Umbilical cord (tissue), 1 donor: ENCODE measurements at regions not wholly inside any gene's neighbourhood (a gene's known extent, or its start where the extent isn't known, plus 50 kb on each side); places are given as distances from the start of the nearest gene placed in this dataset.
"Not testable (repeated sequence)": the region's sequence is repeated elsewhere in the genome, so short reads cannot be mapped to it uniquely, and the experiment has no call there.

Source experiments
- DNase-seq: peaks from one replicate; pipeline ENCODE4 v3.0.0-alpha.2; 2015; ENCODE audit warnings: low spot score

GRCh38 chr3:150357923-150358607 lies 50.0 kb upstream of the TSC22D2 start:
- no peak for DNase-seq

GRCh38 chr3:150357140-150357539 lies 51.0 kb upstream of the TSC22D2 start:
- DNase-seq = no peak

GRCh38 chr3:150355574-150355973 lies 52.5 kb upstream of the TSC22D2 start:
- DNase-seq = no peak

GRCh38 chr3:150352931-150353330 lies 55.2 kb upstream of the TSC22D2 start:
- no peak for DNase-seq

GRCh38 chr3:150351398-150351797 lies 56.7 kb upstream of the TSC22D2 start:
- DNase-seq = no peak

GRCh38 chr3:150349314-150350097 lies 58.6 kb upstream of the TSC22D2 start:
- DNase-seq = peak; percentile 38

GRCh38 chr3:150348500-150348899 lies 59.6 kb upstream of the TSC22D2 start:
- DNase-seq = peak; percentile 90

- DNase-seq = peak; percentile 93
Observed at GRCh38 chr3:150346981-150347863, 60.9 kb upstream of the TSC22D2 start.

- no peak for DNase-seq
Observed at GRCh38 chr3:150346266-150346665, 61.8 kb upstream of the TSC22D2 start.

GRCh38 chr3:150345021-150345538 lies 63.0 kb upstream of the TSC22D2 start:
- DNase-seq = peak; percentile 88

- peak; percentile 67 for DNase-seq
Observed at GRCh38 chr3:150344079-150344759, 63.9 kb upstream of the TSC22D2 start.

GRCh38 chr3:150342896-150343467 lies 65.1 kb upstream of the TSC22D2 start:
- no peak for DNase-seq

GRCh38 chr3:150341891-150342290 lies 66.2 kb upstream of the TSC22D2 start:
- no peak for DNase-seq

GRCh38 chr3:150336363-150336762 lies 71.7 kb upstream of the TSC22D2 start:
- DNase-seq = not testable (repeated sequence)

- no peak for DNase-seq
Observed at GRCh38 chr3:150335631-150336030, 72.5 kb upstream of the TSC22D2 start.

GRCh38 chr3:150334974-150335373 lies 73.1 kb upstream of the TSC22D2 start:
- no peak for DNase-seq

- no peak for DNase-seq
Observed at GRCh38 chr3:150333477-150333876, 74.6 kb upstream of the TSC22D2 start.

GRCh38 chr3:150331978-150332568 lies 76.0 kb upstream of the TSC22D2 start:
- DNase-seq = no peak

- DNase-seq = no peak
Observed at GRCh38 chr3:150330872-150331271, 77.2 kb upstream of the TSC22D2 start.

GRCh38 chr3:150330174-150330573 lies 77.9 kb upstream of the TSC22D2 start:
- DNase-seq = no peak

- no peak for DNase-seq
Observed at GRCh38 chr3:150329408-150329807, 78.7 kb upstream of the TSC22D2 start.
